Prostate gland (tissue), 2 donors: ENCODE measurements at regions not wholly inside any gene's neighbourhood (a gene's known extent, or its start where the extent isn't known, plus 50 kb on each side); places are given as distances from the start of the nearest gene placed in this dataset.

Experiments
- POLR2A ChIP-seq: fragments of 450-650 bp; IDR thresholded peaks from one replicate; pipeline ENCODE4 v1.6.1; 2016; ENCODE audit warnings: antibody characterized with exemption, mild to moderate bottlenecking
- TF ChIP-seq, protein P1 (sequence below), 4 experiments: fragments of 200-600 bp in 2 of 4; fragments of 450-650 bp in 2 of 4; sonication (generic) in 2 of 4; IDR thresholded peaks; 1 replicate in 3 of 4; 2 replicates in 1 of 4; pipeline ENCODE4 v1.5.1; 2016 to 2019; ENCODE audit warnings: antibody characterized with exemption in 4 of 4, mild to moderate bottlenecking in 2 of 4, moderate library complexity in 2 of 4

DNA sequence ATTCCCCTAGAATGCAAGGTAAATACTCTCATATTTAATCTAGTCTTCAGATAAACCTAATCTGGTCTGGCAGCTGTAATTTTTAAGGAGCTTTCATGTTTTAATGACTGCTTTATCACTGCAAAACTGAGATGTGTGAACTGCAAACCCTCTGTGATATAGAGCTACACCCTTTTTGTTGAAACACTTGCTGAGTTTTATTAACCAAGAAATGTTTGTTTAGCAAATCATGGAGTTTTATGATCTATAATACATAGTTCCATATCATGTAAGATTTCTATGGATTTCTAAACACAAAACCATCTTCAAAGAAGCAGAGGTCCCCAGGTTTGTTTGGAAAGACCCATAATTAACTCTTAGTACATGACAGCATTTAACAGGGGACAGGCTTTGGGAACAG, 126.4 kb downstream of the BTC start:
- TF ChIP-seq, protein P1, sequence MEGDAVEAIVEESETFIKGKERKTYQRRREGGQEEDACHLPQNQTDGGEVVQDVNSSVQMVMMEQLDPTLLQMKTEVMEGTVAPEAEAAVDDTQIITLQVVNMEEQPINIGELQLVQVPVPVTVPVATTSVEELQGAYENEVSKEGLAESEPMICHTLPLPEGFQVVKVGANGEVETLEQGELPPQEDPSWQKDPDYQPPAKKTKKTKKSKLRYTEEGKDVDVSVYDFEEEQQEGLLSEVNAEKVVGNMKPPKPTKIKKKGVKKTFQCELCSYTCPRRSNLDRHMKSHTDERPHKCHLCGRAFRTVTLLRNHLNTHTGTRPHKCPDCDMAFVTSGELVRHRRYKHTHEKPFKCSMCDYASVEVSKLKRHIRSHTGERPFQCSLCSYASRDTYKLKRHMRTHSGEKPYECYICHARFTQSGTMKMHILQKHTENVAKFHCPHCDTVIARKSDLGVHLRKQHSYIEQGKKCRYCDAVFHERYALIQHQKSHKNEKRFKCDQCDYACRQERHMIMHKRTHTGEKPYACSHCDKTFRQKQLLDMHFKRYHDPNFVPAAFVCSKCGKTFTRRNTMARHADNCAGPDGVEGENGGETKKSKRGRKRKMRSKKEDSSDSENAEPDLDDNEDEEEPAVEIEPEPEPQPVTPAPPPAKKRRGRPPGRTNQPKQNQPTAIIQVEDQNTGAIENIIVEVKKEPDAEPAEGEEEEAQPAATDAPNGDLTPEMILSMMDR (IDR thresholded peaks at IDR 0.05): no peak
- no peak for TF ChIP-seq POLR2A
